Stimulated activated naive CD8-positive, alpha-beta T cell treated with anti-CD3 and anti-CD28 coated beads, Interleukin-15, Interleukin-2, amounts not matched to agents 100 U/mL and 50 U/mL, for 24 hours (primary cell): ENCODE measurements at regions not wholly inside any gene's neighbourhood (a gene's known extent, or its start where the extent isn't known, plus 50 kb on each side); places are given as distances from the start of the nearest gene placed in this dataset.

Source experiments
- ATAC-seq: fragments of 150-1000 bp; cut with Tn5 transposase; one replicate; pipeline ENCODE4 v1.10.0; 2021
- DNase-seq: peaks from one replicate; pipeline ENCODE4 v3.0.0; 2021

- DNase-seq = no peak
- ATAC-seq = no peak
Measured at GRCh38 chr11:69545976-69546617, 64.6 kb downstream of the LINC01488 start.

GRCh38 chr11:69546735-69547370 is 65.4 kb downstream of the LINC01488 start:
- DNase-seq (peak; percentile 59), ATAC-seq (peak; percentile 78)

- no peak for DNase-seq
- ATAC-seq = no peak
Measured at GRCh38 chr11:69550846-69551245, 69.4 kb downstream of the LINC01488 start.

- ATAC-seq (no peak), DNase-seq (no peak)
Measured at GRCh38 chr11:69551963-69552362, 70.5 kb downstream of the LINC01488 start.

- ATAC-seq (no peak), DNase-seq (no peak)
Measured at GRCh38 chr11:69552951-69553350, 71.5 kb downstream of the LINC01488 start.

GRCh38 chr11:69553416-69554357 is 72.2 kb downstream of the LINC01488 start:
- DNase-seq (no peak), ATAC-seq (no peak)

- ATAC-seq = no peak
- DNase-seq = no peak
Measured at GRCh38 chr11:69554849-69555248, 73.4 kb downstream of the LINC01488 start.

- DNase-seq (no peak), ATAC-seq (no peak)
Measured at GRCh38 chr11:69557266-69557665, 75.8 kb downstream of the LINC01488 start.

- ATAC-seq (peak; percentile 76), DNase-seq (peak; percentile 8)
Measured at GRCh38 chr11:69558519-69558941, 77.1 kb downstream of the LINC01488 start.

- no peak for DNase-seq
- ATAC-seq = no peak
Measured at GRCh38 chr11:69559181-69559580, 77.7 kb downstream of the LINC01488 start.

- DNase-seq (no peak), ATAC-seq (no peak)
Measured at GRCh38 chr11:69560141-69560790, 78.8 kb downstream of the LINC01488 start.

GRCh38 chr11:69562302-69562701 is 78.7 kb upstream of the CCND1 start:
- no peak for ATAC-seq

GRCh38 chr11:69562816-69563215 is 78.1 kb upstream of the CCND1 start:
- DNase-seq = no peak
- no peak for ATAC-seq

More at GRCh38 chr11:69562302-69562701, 78.7 kb upstream of the CCND1 start:
- no peak for DNase-seq

- ATAC-seq (no peak), DNase-seq (no peak)
Measured at GRCh38 chr11:69563306-69563705, 77.7 kb upstream of the CCND1 start.

GRCh38 chr11:69563946-69564775 is 76.8 kb upstream of the CCND1 start:
- no peak for DNase-seq
- ATAC-seq = no peak

- ATAC-seq = no peak
- no peak for DNase-seq
Measured at GRCh38 chr11:69566001-69566400, 75.0 kb upstream of the CCND1 start.

- no peak for ATAC-seq
Measured at GRCh38 chr11:69567951-69568808, 72.8 kb upstream of the CCND1 start.

GRCh38 chr11:69568809-69569097 is 72.2 kb upstream of the CCND1 start:
- ATAC-seq = no peak
- DNase-seq = no peak

More at GRCh38 chr11:69567951-69568808, 72.8 kb upstream of the CCND1 start:
- DNase-seq = no peak

- DNase-seq = no peak
- no peak for ATAC-seq
Measured at GRCh38 chr11:69569306-69570200, 71.4 kb upstream of the CCND1 start.
